HG03575 (cell line): ENCODE measurements at regions not wholly inside any gene's neighbourhood (a gene's known extent, or its start where the extent isn't known, plus 50 kb on each side); places are given as distances from the start of the nearest gene placed in this dataset.
"Not testable (repeated sequence)": the region's sequence is repeated elsewhere in the genome, so short reads cannot be mapped to it uniquely, and the experiment has no call there.

Experiments used
- ATAC-seq: cut with Tn5 transposase; IDR thresholded peaks from one replicate; pipeline ENCODE4 v1.9.1; 2021; ENCODE audit not compliant: unreplicated experiment, insufficient number of reproducible peaks, low FRiP score; ENCODE audit errors: extremely low read depth

DNA sequence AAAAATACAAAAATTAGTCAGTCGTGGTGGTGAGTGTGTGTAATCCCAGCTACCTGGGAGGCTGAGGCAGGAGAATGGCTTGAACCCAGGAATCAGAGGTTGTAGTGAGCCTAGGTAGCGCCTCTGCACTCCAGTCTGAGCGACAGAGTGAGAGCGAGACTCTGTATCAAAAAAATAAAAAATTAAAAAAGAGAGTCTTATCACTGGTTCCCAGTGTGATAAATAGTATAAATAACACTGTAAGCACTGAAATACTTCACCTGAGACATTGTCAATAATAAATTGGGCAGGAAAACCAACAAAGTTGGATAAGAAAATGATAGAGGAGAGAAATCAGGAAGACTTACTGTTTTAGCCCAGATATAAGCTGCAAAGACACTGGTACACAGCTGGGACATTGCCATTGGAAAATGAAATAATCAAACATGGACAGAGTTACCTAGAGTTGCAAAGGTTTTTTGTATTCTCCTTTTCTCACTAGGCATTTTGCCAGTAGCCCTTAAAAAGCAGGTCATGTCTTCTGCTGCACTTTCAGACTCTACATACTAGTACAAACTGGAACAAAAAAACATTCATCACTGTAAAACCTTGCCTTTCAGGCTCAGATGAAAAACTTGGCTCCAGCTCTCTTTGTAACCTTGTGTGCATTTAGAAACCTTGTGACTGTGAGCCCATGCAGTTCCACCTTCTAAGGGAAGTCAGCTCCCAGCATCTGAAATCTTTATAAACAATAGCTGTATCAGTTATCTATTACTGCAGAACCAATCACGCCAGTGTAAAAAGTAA, 55.0 kb upstream of the PPP1R2C start:
- no peak for ATAC-seq

DNA sequence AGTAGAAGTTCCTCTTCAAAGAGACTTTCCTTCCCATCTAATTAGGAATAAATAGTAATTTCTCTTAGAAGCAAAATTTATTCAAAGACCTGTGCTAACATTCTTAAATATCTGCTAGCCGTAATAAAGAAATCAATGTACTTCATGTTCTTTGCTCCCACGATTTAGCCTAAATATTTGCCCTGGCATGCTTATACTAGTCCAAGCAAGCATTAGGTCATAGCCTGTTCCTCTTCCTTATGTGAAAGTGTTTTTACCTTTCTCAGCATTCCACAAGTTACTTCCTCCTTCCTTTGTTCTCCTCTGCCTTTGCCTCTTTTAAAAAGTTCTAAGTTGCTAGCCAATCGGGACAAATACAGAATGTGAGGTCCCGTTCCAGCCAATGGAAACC, 55.6 kb upstream of the PPP1R2C start:
- not testable (repeated sequence) for ATAC-seq

DNA sequence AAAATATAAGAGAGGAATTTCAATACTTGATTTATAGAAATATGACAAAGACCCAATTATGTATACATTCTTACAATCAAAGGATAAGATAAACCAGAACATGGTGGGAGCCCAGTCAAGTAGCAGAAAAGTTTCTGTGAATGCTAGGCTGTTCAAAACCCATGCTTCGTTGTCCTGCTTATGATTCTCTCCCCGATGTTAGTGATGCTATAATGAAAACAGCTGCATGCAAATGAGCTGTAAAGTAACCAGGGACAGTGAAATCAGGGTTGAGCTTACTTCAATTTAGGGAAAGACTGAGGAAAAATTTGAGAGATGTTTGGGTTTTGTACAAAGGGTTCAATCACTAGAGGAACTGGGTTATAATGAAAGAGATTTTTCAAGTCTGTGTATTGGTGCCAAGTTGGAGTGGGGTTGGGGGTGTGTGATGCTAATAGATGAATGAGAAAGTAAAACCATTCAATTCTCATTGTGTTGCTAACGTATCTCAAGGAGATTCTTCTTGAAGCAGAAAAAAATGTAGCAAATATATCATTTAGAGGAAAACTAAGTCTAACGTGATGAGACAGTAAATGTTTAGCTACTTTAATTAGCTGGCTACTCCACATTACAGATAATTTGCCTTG, 59.3 kb upstream of the PPP1R2C start:
- ATAC-seq, result no peak

DNA sequence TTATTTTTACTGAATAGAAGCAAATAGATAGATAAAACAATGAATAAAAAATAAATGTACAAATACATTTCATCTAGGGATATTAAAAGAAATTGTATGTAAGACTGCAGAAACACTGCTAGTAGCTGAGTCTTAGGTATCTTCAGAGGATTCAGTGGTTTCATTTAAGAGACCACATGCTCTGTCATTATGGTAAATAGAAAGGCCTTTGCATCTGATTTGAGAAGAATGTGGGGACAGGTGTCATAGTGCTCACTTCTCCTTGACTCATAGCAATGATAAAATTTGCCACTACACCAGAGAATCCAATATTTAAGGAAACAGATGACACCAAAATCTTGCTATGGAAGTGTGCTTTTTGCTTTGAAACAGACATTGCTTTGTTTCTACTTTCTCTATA, 59.8 kb upstream of the PPP1R2C start:
- ATAC-seq, result no peak

DNA sequence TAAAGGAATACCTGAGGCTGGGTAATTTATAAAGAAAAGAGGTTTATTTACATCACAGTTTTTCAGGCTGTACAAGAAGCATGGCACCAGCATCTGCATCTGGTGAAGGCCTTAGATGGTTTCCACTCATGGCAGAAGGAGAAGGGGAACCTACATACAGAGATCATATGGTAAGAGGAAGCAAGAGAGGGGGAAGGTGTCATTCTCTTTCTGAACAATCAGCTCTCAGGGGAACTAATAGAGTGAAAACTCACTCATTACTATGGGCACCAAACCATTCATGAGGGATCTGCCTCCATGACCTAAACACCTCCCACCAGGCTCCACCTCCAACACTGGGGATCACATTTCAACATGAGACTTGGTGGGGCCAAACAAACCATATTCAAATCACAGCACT, 61.7 kb upstream of the PPP1R2C start:
- no peak for ATAC-seq

DNA sequence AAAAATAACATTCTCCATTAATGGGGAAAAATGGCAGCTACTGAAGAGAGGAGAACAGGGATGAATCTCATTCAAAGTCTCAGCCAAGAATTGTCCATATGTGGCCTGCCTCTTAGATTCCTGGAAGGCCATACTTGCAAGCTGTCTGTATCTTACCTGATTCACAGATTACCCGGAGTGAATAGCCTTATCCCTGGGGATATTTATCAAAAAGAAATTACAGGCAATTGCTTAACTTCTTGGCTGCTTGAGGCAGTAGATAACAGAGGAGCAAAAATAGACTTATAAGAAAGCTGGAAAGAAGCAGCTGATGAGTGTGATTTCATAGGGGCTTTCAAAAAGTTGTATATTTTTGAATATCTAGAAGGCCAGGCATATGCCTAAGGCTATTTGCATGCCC, 68.8 kb upstream of the PPP1R2C start:
- ATAC-seq, result no peak

DNA sequence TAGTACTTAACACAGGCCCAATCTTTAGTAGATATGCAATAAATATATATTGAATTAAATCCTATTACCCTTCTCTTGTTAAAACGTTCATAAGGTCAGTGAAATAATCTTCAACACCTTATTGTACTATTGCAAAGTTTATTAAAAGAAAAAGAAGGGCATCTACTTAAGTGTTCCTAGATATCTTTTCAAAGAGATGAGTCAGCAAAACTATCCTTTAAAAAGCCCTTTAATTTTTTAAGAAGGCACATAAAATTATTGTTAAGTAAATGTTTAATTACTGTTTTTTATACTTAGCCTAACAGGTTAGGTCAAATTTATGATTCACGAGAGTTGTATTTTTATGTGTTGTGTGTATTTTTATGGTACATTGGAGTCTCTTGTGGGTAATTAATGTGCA, 77.3 kb upstream of the PPP1R2C start:
- no peak for ATAC-seq

DNA sequence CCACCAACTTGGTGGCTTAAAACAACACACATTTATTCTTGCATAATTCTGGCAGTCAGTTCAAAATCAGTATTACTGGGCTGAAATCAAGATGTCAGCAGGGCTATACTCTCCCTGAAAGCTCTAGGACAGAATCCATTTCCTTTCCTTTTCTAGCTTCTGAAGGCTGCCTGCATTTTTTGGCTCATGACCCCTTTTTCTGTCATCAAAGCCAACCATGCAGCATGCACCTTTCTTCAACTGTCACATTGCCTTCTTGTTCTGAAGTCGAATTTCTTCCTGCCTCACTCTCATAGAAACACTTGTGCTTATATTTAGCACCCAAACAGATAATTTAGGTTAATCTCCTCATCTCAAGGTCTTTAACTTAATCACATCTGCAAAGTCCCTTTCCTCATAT, 79.8 kb upstream of the PPP1R2C start:
- no peak for ATAC-seq

DNA sequence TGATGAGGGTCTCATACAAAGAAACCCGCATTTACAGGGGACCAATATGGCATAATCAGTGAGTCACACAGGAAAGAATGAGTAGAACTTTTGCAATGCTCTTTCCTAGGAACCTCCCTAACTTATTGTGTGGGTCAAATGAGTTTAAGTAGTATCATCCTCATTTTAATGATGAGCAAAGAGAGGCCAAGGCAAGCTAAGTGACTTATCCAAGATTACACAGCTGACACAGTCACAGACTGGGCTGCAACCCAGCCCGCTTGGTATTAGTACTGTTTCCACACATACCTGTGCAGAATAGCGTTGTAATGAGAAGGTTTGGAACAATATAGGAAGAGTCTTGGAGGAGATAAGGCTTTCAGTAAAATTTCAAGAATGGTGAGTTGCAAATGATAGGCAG, 91.0 kb upstream of the PPP1R2C start:
- no peak for ATAC-seq

DNA sequence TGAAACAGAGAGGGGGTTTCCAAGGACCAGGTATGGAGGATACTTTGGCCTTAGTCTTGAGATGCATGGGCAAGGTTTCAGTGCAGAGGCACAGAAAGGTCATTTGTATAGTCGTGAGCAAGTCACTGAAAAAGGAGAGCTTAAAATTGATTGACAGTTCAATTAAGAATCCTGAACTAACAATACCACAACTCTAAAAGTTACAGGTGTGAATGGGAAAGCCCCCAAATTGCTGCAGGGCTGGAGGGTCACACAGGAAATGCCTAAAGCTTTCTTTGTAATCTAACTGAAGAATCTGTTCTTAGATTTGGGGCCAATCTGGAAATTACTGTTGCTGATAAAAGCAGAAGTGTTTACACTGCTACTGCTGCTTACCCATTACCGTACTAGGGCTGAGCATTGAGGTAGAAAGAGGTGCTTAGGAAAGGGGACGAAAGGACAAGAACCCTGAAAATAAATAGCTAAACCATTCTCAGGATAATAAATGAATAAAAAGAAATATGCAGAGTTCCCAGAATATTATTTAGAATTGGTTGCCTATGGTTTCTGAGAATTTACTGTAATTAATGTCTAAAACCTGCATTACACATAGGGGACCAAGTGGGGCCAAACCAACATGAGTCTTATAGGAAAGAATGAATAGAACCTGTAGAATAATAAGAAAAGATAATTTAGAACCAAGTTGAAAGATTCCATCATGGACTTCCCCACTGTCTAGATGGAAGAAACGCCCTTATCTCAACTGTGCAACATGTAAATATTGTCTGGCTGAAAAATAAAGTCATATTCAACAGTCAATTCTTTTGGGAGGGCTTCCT, 91.9 kb upstream of the PPP1R2C start:
- ATAC-seq, result peak; percentile 70

DNA sequence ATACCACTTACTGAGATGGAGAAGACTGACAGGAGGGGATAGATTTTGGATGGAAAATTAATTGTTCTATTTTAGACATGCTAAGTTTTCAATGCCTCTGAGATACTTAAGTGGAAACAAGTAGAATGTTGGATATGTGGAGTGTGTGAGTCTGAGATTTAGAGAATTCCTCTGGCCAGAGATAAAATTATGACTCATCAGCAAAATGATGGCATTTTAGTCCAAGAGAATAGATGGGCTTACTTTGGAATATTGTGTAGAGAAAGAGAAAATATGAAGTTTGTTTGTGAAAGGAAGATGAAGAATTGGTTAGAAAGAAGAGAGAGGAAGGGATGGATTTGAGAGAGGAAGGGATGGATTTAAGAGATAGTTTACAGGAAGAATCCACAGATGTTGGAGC, 108.6 kb upstream of the PPP1R2C start:
- ATAC-seq, result no peak

DNA sequence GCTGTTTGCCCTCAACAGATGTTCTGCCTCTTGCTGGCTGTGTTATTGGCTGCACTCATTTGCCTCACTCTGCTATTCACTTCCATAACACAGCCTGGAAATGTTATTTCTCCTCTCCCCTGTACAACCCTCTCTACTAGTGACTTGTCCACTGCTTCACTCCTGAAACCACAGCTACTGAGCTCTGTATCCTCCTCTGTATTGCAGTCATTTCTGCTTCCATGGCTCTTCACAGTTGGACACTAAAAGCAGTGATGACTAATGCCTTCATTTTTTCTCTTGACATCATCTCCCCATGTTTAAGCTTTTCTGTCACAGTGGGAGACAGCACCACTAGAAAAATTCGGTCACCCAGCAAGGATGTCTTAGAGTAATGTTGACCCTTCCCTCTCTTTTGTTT, 123.0 kb upstream of the PPP1R2C start:
- no peak for ATAC-seq

DNA sequence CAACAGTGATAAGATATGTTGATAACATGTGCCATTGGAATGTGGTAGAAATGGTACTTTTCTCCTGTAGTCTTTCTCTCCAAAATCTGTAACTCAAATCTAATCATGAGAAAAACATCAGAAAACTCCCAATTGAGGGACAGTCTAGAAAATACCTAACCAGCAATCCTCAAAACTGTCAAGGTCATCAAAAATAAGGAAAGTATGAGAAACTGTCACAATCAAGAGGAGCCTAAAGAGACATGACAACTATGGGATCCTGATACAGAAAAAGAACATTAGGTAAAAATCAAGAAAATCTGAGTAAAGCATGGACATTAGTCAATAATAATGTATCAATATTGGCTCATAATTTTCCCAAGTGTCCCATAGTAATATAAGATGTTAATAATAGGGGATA, 124.5 kb upstream of the PPP1R2C start:
- no peak for ATAC-seq

DNA sequence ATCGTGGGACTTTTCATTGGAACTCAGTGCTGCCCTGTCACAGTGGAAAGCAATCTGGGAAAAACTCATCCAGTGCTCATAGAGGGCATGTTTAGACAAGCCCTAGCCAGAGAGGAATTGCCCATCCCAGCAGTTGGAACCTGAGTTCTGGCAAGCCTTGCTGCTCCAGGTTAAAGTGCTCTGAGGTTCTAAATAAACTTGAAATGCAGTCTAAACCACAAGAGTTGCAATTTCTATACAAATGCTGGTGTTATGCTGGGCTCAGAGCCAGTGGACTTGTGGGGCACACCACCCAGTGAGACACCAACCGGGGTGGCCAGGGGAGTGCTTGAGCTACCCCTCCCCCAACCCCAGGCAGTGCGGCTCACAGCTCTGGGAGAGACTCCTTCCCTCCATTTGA, 142.8 kb upstream of the PPP1R2C start:
- ATAC-seq, result no peak

DNA sequence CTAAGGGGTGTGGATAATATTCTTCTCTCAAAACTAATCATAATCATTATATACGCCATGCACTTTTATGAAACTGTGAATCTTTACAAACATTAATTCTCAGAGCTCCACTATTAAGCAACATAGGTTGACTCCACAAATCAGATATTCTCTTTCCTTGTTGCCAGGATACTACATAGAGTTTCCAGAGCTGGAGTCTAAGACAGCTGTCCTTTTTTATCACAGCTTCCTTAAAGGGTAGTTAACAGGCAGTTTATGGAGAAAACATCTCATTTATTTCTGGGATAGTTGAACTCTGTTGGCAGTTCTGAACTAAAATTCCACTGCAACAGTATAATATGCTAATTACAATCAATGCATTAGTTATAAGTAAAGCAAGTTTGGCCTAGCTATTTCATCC, 152.1 kb upstream of the PPP1R2C start:
- no peak for ATAC-seq

DNA sequence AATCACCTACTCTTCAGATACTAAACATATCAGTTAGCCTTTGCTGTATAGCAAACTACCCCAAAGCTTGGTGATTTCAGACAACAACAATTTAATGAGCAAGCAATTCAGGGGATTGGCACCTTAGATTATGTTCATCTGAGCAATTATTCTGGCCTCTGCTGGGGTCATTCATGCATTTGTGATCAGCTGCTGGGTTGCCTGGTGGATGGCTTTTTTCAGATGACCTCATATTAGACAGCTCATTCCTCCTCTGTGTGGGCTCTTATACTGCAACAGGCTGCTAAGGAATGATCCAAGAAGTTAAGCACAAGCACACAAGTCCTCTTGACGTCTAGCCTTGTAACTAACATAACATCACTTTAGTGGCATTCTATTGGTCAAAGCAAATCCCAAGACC, 153.0 kb upstream of the PPP1R2C start:
- no peak for ATAC-seq

DNA sequence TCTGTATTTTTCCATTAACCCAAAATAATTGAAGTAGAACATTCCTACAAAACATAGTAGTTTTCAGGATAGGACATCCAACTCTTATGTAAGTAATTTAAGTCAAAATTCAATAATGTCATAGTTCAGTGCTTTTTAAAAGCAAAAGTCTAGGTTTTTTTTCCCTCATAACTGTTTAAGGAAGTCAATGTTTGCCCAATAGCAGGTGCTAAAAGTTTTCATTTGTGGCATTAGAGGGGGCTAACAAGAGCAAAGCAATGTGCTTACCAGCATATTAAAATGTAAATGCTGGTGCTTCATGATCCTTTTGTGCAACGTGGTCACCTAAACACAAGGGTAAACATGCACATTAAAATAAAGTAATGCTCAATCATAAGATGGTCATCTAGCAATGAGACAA, 155.2 kb upstream of the PPP1R2C start:
- ATAC-seq, result no peak

DNA sequence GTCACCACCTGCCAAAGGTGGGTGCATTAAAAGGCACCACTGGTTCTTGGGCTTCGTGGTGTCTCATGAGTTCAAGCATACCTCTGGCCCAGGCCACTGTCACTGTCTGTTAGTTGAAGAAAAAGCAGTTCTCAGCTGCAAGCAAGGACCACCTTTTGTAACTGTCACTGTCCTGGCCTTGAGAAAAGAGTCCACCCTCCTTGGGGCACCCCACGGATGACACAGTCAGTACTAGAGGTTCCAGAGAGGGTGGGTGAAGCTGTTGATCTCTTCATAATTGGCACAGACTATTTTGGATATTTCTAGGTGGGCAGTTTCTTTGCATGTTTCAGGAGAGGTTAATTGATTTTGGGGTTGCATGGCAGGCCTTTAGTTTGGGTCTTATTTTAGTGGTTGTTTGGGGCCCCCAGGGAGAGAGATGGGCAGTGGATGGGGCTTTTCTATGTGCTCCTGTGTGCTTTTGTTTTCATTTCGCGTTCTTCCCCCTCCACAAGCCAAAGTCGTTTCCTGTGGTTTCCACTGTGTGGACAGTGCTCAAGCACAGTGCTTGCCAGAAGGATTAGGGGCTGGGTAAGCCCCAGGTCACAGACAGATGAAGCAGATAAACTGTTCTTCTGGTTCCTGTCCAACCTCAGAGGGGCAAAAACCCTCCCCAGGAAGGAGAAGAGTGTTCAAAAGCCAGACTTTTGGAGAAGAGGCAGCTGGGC, 156.2 kb upstream of the PPP1R2C start:
- peak; percentile 91 for ATAC-seq

DNA sequence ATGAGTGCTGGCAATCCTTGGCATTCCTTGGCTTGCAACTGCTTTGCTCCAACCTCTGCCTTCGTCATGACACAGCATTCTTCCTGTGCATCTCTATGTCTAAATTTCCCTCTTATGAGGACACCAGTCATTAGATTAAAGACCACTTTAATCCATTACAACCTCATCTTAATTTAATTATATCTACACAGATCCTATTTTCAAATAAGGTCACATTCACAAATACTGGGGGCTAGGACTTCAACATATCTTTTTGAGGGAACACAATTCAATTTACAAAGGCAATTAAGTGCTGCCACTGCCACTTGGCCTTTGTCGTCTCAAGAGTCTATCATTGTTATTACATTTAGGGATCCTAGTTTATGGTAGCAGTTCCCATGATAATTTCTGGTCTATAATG, 163.7 kb upstream of the PPP1R2C start:
- ATAC-seq, result no peak
